ENCODE measurements at regions not wholly inside any gene's neighbourhood (a gene's known extent, or its start where the extent isn't known, plus 50 kb on each side); places are given as distances from the start of the nearest gene placed in this dataset.
A peak's percentile ranks its signal among the peaks of the same experiment; 100 is the strongest.

GRCh38 chr5:126208691-126209090, 214.5 kb upstream of the GRAMD2B start:
- H3K36me3 ChIP-seq (ENCODE audit: control insufficient read depth, insufficient read depth, low read length): no peaks in the 10 kb centered on the region
- no peaks in the 10 kb centered on the region for H3K27me3 ChIP-seq (ENCODE audit: control insufficient read depth, insufficient read depth, low read length)
- DNase-seq: no peak
- no peaks in the 10 kb centered on the region for H3K9me3 ChIP-seq (replicated peaks; ENCODE audit: control insufficient read depth, low read depth, low read length)
- H3K4me3 ChIP-seq (ENCODE audit: low read length): no peak overlapping the region
- H3K4me1 ChIP-seq (ENCODE audit: control insufficient read depth, insufficient read depth, low read length): no peaks in the 10 kb centered on the region
- no CpG with 5 or more reads among the region's 4 CpGs for whole genome bisulfite sequencing (ENCODE audit: insufficient coverage)
- no peak overlapping the region for H3K27ac ChIP-seq (ENCODE audit: low read length)

GRCh38 chr5:126210955-126211354, 212.3 kb upstream of the GRAMD2B start:
- no peaks in the 10 kb centered on the region for H3K27me3 ChIP-seq (ENCODE audit: control insufficient read depth, insufficient read depth, low read length)
- H3K9me3 ChIP-seq (replicated peaks; ENCODE audit: control insufficient read depth, low read depth, low read length): no peaks in the 10 kb centered on the region
- H3K4me3 ChIP-seq (ENCODE audit: low read length): no peak overlapping the region
- H3K36me3 ChIP-seq (ENCODE audit: control insufficient read depth, insufficient read depth, low read length): no peaks in the 10 kb centered on the region
- H3K4me1 ChIP-seq (ENCODE audit: control insufficient read depth, insufficient read depth, low read length): no peaks in the 10 kb centered on the region
- WGBS (ENCODE audit: insufficient coverage): 70% methylated on average over 2 of the region's 6 CpGs
- DNase-seq: no peak
- no peak overlapping the region for H3K27ac ChIP-seq (ENCODE audit: low read length)

DNA sequence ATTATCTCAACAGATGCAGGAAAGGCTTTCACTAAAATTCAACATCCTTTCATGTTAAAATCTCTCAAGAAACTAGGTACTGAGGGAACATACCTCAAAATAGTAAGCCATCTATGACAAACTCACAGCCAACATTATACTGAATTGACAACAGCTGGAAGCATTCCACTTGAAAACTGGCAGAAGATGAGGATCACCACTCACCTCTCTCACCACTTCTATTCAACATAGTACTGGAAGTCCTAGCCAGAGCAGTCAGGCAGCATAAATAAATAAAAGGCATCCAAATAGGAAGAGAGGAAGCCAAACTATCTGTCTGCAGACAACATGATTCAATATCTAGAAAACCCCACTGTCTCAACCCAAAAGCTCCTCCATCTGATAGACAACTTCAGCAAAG, 203.6 kb upstream of the GRAMD2B start:
- no peak overlapping the region for H3K27ac ChIP-seq (ENCODE audit: low read length)
- no peaks in the 10 kb centered on the region for H3K4me1 ChIP-seq (ENCODE audit: control insufficient read depth, insufficient read depth, low read length)
- peaks cover 5% of the 10 kb centered on the region for H3K9me3 ChIP-seq (replicated peaks; ENCODE audit: control insufficient read depth, low read depth, low read length)
- H3K4me3 ChIP-seq (ENCODE audit: low read length): no peak overlapping the region
- no peaks in the 10 kb centered on the region for H3K36me3 ChIP-seq (ENCODE audit: control insufficient read depth, insufficient read depth, low read length)
- H3K27me3 ChIP-seq (ENCODE audit: control insufficient read depth, insufficient read depth, low read length): no peaks in the 10 kb centered on the region
- no peak for DNase-seq

GRCh38 chr5:126220725-126221124, 202.5 kb upstream of the GRAMD2B start:
- no peak overlapping the region for H3K4me3 ChIP-seq (ENCODE audit: low read length)
- no peaks in the 10 kb centered on the region for H3K27me3 ChIP-seq (ENCODE audit: control insufficient read depth, insufficient read depth, low read length)
- peaks cover 5% of the 10 kb centered on the region for H3K9me3 ChIP-seq (replicated peaks; ENCODE audit: control insufficient read depth, low read depth, low read length)
- WGBS (ENCODE audit: insufficient coverage): 97% methylated on average over 10 of the region's 11 CpGs
- no peaks in the 10 kb centered on the region for H3K4me1 ChIP-seq (ENCODE audit: control insufficient read depth, insufficient read depth, low read length)
- no peak for DNase-seq
- H3K36me3 ChIP-seq (ENCODE audit: control insufficient read depth, insufficient read depth, low read length): no peaks in the 10 kb centered on the region
- no peak overlapping the region for H3K27ac ChIP-seq (ENCODE audit: low read length)

GRCh38 chr5:126228934-126229333, 194.3 kb upstream of the GRAMD2B start:
- no peaks in the 10 kb centered on the region for H3K27me3 ChIP-seq (ENCODE audit: control insufficient read depth, insufficient read depth, low read length)
- H3K4me1 ChIP-seq (ENCODE audit: control insufficient read depth, insufficient read depth, low read length): no peaks in the 10 kb centered on the region
- no peak overlapping the region for H3K27ac ChIP-seq (ENCODE audit: low read length)
- WGBS (ENCODE audit: insufficient coverage): 91% methylated on average over 12 of the region's 14 CpGs
- H3K4me3 ChIP-seq (ENCODE audit: low read length): no peak overlapping the region
- peaks cover 8% of the 10 kb centered on the region for H3K9me3 ChIP-seq (replicated peaks; ENCODE audit: control insufficient read depth, low read depth, low read length)
- H3K36me3 ChIP-seq (ENCODE audit: control insufficient read depth, insufficient read depth, low read length): no peaks in the 10 kb centered on the region
- DNase-seq: no peak

GRCh38 chr5:126233256-126233655, 190.0 kb upstream of the GRAMD2B start:
- Histone ChIP-seq H3K9me3 (replicated peaks; ENCODE audit: control insufficient read depth, low read depth, low read length) (peaks cover 8% of the 10 kb centered on the region), H3K27ac (ENCODE audit: low read length) (no peak overlapping the region), H3K4me3 (ENCODE audit: low read length) (no peak overlapping the region), H3K4me1 (ENCODE audit: control insufficient read depth, insufficient read depth, low read length) (no peaks in the 10 kb centered on the region), H3K27me3 (ENCODE audit: control insufficient read depth, insufficient read depth, low read length) (no peaks in the 10 kb centered on the region), H3K36me3 (ENCODE audit: control insufficient read depth, insufficient read depth, low read length) (no peaks in the 10 kb centered on the region)
- 67% methylated on average over 1 of the region's 5 CpGs for WGBS (ENCODE audit: insufficient coverage)
- peak; percentile 20 for DNase-seq

- no CpG with 5 or more reads among the region's 7 CpGs for WGBS (ENCODE audit: insufficient coverage)
- DNase-seq: peak; percentile 5
- no peaks in the 10 kb centered on the region for H3K4me1 ChIP-seq (ENCODE audit: control insufficient read depth, insufficient read depth, low read length)
- H3K9me3 ChIP-seq (replicated peaks; ENCODE audit: control insufficient read depth, low read depth, low read length): no peaks in the 10 kb centered on the region
- no peak overlapping the region for H3K27ac ChIP-seq (ENCODE audit: low read length)
- H3K36me3 ChIP-seq (ENCODE audit: control insufficient read depth, insufficient read depth, low read length): no peaks in the 10 kb centered on the region
- H3K4me3 ChIP-seq (ENCODE audit: low read length): no peak overlapping the region
- H3K27me3 ChIP-seq (ENCODE audit: control insufficient read depth, insufficient read depth, low read length): no peaks in the 10 kb centered on the region
These were observed 188.5 kb upstream of the GRAMD2B start for GRCh38 chr5:126234563-126235195.

GRCh38 chr5:126235628-126236027, 187.6 kb upstream of the GRAMD2B start:
- Histone ChIP-seq H3K27me3 (ENCODE audit: control insufficient read depth, insufficient read depth, low read length) (no peaks in the 10 kb centered on the region), H3K4me3 (ENCODE audit: low read length) (no peak overlapping the region), H3K36me3 (ENCODE audit: control insufficient read depth, insufficient read depth, low read length) (no peaks in the 10 kb centered on the region), H3K4me1 (ENCODE audit: control insufficient read depth, insufficient read depth, low read length) (no peaks in the 10 kb centered on the region), H3K27ac (ENCODE audit: low read length) (no peak overlapping the region), H3K9me3 (replicated peaks; ENCODE audit: control insufficient read depth, low read depth, low read length) (no peaks in the 10 kb centered on the region)
- DNase-seq: no peak
- 63% methylated on average over 2 of the region's 7 CpGs for WGBS (ENCODE audit: insufficient coverage)

DNA sequence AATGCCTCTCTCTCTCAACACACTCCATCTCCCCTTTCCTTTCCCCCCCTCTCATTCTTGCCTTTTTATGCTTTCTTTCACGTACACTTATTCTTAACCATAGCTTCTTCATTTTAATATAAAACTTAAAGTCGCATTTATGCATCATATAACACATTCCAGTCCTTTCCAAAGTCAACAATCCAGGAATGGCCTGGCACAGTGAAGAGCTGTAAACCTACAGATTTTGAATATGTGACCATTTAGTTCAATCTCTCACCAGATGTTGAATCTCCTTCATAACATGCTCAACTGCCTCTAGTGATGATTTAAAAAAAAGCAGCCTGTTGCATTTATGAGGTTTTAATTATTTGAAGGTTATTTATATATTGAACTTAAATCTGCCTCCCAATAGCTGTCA, 186.2 kb upstream of the GRAMD2B start:
- H3K27me3 ChIP-seq (ENCODE audit: control insufficient read depth, insufficient read depth, low read length): no peaks in the 10 kb centered on the region
- no peaks in the 10 kb centered on the region for H3K9me3 ChIP-seq (replicated peaks; ENCODE audit: control insufficient read depth, low read depth, low read length)
- no peaks in the 10 kb centered on the region for H3K4me1 ChIP-seq (ENCODE audit: control insufficient read depth, insufficient read depth, low read length)
- H3K27ac ChIP-seq (ENCODE audit: low read length): no peak overlapping the region
- H3K36me3 ChIP-seq (ENCODE audit: control insufficient read depth, insufficient read depth, low read length): no peaks in the 10 kb centered on the region
- H3K4me3 ChIP-seq (ENCODE audit: low read length): no peak overlapping the region
- 100% methylated on average over 2 of the region's 2 CpGs for WGBS (ENCODE audit: insufficient coverage)
- DNase-seq: no peak

DNA sequence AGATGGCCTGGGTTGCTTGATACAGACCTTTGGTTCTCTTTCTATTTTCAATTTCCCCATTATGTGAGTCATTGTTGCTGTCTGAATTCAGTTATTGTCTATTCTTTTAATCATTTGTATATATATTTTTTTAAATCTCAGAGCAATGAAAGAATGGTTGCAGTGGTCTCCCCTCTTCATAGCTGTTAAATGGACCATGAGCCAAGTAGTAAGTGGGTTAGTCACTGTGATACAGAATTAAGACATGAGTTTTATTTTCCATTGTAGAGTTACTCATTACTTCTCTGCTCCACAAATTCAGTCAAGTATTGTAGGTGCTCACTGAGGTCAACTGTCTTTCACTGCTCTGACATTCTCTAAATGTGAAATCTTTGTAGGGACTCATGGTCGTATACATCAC, 174.6 kb upstream of the GRAMD2B start:
- H3K27ac ChIP-seq (ENCODE audit: low read length): no peak overlapping the region
- no peaks in the 10 kb centered on the region for H3K9me3 ChIP-seq (replicated peaks; ENCODE audit: control insufficient read depth, low read depth, low read length)
- WGBS (ENCODE audit: insufficient coverage): 60% methylated on average over 1 of the region's 1 CpG
- no peak overlapping the region for H3K4me3 ChIP-seq (ENCODE audit: low read length)
- no peaks in the 10 kb centered on the region for H3K27me3 ChIP-seq (ENCODE audit: control insufficient read depth, insufficient read depth, low read length)
- no peaks in the 10 kb centered on the region for H3K36me3 ChIP-seq (ENCODE audit: control insufficient read depth, insufficient read depth, low read length)
- H3K4me1 ChIP-seq (ENCODE audit: control insufficient read depth, insufficient read depth, low read length): no peaks in the 10 kb centered on the region
- DNase-seq: no peak

- WGBS (ENCODE audit: insufficient coverage): 94% methylated on average over 2 of the region's 3 CpGs
- Histone ChIP-seq H3K36me3 (ENCODE audit: control insufficient read depth, insufficient read depth, low read length) (no peaks in the 10 kb centered on the region), H3K27me3 (ENCODE audit: control insufficient read depth, insufficient read depth, low read length) (no peaks in the 10 kb centered on the region), H3K4me1 (ENCODE audit: control insufficient read depth, insufficient read depth, low read length) (no peaks in the 10 kb centered on the region), H3K27ac (ENCODE audit: low read length) (no peak overlapping the region), H3K9me3 (replicated peaks; ENCODE audit: control insufficient read depth, low read depth, low read length) (no peaks in the 10 kb centered on the region), H3K4me3 (ENCODE audit: low read length) (no peak overlapping the region)
- no peak for DNase-seq
These were observed 172.2 kb upstream of the GRAMD2B start for GRCh38 chr5:126251024-126251423.
